VCaP (cell line): ENCODE measurements at regions not wholly inside any gene's neighbourhood (a gene's known extent, or its start where the extent isn't known, plus 50 kb on each side); places are given as distances from the start of the nearest gene placed in this dataset.
"Not testable (repeated sequence)": the region's sequence is repeated elsewhere in the genome, so short reads cannot be mapped to it uniquely, and the experiment has no call there.

ENCODE experiments used
- H3K27ac ChIP-seq: fragments of 450-650 bp; 2 replicates; pipeline ENCODE4 v1.5.1; 2017
- TF ChIP-seq, protein P1 (sequence below): fragments of 450-650 bp; conservative IDR thresholded peaks from 2 replicates; pipeline ENCODE4 v1.5.1; 2017; ENCODE audit warnings: mild to moderate bottlenecking, moderate library complexity

- H3K27ac ChIP-seq = no peak overlapping the region
- TF ChIP-seq, protein P1, sequence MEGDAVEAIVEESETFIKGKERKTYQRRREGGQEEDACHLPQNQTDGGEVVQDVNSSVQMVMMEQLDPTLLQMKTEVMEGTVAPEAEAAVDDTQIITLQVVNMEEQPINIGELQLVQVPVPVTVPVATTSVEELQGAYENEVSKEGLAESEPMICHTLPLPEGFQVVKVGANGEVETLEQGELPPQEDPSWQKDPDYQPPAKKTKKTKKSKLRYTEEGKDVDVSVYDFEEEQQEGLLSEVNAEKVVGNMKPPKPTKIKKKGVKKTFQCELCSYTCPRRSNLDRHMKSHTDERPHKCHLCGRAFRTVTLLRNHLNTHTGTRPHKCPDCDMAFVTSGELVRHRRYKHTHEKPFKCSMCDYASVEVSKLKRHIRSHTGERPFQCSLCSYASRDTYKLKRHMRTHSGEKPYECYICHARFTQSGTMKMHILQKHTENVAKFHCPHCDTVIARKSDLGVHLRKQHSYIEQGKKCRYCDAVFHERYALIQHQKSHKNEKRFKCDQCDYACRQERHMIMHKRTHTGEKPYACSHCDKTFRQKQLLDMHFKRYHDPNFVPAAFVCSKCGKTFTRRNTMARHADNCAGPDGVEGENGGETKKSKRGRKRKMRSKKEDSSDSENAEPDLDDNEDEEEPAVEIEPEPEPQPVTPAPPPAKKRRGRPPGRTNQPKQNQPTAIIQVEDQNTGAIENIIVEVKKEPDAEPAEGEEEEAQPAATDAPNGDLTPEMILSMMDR = no peak
Measured at GRCh38 chr2:72028351-72028995, 119.2 kb downstream of the CYP26B1 start.

DNA sequence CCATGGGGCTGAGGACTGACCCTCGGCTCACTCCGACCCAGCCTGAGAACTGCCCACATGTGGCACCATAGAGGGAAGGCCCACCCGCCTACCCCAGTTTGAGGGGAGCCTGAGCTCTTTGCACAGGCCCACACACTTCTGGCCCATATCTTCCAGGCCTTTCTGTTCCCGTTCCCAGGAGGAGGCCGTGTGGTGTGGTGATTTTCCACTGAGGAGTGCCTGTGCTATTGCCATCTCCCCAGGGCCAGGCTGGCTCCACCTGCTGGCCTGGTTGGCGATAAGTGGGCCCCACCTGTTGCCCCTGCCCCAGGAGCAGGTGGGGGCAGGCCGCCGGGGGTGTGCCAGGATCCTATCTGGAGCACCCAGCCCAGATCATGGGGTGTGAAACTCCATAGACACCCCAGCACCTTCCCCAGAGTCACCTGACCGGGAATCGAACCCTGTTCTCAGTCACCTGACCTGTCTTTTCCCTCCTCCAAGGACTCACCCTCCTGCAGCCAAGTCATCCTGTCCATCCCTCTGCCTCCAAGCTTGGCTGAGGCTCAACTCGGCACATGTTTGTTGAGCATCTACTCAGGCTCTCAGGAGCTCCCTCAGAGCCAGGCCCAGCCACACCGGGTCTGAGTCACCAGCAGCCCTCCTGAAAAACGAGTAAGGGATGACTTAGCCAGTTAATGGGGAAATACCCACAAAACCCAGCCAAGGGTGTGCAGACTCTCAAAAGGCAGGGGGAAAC lies 120.1 kb downstream of the CYP26B1 start:
- H3K27ac ChIP-seq = no peak overlapping the region
- TF ChIP-seq, protein P1 = no peak

DNA sequence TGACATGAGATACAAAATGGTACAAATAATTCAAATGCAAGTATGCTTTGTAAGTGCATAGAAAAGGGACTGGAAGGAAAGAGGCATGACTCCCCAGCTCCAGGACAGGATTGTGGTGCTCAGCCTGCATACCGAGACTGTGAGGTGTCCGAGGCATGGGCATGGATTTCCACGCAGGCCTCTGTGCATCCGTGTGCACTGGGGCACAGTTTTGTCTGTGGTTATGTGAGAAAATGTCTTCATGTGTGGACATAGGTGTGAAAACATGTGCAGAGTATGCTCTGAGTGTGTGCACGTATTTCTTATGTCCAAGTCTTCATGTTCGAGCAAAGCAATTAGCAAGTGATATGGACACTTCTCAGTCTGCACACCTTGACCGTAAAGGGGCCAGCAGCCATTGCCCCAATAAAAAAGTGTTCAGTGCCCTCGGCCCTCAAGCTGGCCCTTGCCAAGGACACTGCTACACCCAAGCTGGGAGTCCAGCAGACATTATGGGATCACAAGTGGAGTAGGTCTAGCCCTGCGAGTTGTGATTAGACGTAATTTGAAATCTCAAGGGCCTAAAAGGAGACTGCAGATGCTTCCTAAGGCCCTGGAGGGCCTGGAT lies 120.7 kb downstream of the CYP26B1 start:
- no peak overlapping the region for H3K27ac ChIP-seq
- TF ChIP-seq, protein P1 = no peak

DNA sequence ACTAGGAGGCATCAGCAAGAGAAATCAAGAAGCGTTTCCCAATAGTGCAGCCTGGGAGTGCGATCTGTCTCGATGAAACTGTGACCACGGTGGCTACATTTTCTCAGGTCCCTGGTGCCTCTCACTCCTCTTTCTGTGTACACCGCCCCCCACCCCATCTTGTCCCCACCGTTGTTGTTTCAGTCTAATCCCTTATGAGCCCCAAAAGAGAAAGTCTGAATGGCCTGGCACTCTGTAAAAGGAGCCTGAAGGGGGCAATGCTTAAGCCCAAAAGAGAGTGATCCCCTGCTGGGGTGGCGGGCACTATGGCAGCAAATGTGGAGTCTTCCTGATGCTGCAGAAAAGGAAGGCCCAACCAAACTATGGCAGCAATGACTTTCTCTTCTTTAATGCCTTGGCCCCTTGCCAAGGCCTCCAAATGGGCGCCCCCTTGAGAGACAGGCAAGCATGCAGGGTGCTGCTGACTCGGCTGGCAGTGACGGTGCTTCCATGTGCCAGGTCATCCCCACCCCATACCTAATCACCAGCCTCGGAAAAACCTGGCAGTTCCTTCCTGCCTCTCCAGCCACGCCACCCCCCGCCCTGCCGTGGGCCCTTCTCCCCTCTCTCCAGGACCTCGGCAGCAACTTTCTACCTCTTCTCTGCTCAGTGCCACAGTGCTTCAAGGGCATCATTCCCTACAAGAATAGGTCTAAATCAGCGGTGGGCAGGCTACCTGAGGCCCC lies 123.0 kb downstream of the CYP26B1 start:
- H3K27ac ChIP-seq = no peak overlapping the region
- TF ChIP-seq, protein P1 = no peak

GRCh38 chr2:72023678-72024390 lies 123.8 kb downstream of the CYP26B1 start:
- TF ChIP-seq, protein P1 = no peak
- no peak overlapping the region for H3K27ac ChIP-seq

GRCh38 chr2:72021371-72021770 lies 126.3 kb downstream of the CYP26B1 start:
- H3K27ac ChIP-seq = not testable (repeated sequence)

DNA sequence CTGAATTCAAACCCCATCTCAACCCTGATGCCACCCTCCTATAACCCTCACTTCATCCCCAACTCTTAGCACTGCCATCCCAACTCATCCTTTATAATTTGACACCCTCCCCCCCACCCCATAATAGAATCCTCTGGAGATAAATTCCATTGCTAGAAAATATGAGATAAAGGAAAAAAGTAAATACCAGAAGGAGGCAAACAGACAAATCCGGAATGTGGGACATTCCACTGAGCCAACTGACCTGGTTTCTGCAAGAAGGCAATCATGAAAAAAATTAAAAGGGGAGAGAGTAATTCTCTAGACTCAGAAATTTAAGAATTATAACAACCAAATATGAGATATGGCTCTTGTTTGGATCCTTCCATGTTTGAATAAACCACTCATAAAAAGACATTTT lies 132.4 kb downstream of the CYP26B1 start:
- H3K27ac ChIP-seq = no peak overlapping the region
- TF ChIP-seq, protein P1 = no peak
